ENCODE measurements at regions not wholly inside any gene's neighbourhood (a gene's known extent, or its start where the extent isn't known, plus 50 kb on each side); places are given as distances from the start of the nearest gene placed in this dataset.
"Not testable (repeated sequence)": the region's sequence is repeated elsewhere in the genome, so short reads cannot be mapped to it uniquely, and the experiment has no call there.

DNA sequence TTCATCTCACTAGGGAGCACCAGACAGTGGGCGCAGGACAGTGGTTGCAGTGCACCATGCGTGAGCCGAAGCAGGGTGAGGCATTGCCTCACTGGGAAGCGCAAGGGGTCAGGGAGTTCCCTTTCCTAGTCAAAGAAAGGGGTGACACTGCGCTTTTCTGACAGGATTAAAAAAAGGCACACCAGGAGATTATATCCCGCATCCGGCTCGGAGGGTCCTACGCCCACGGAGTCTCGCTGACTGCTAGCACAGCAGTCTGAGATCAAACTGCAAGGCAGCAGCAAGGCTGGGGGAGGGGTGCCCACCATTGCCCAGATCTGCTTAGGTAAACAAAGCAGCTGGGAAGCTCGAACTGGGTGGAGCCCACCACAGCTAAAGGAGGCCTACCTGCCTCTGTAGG is 1416.7 kb upstream of the C9orf72 start:
- TF ChIP-seq, protein P1, sequence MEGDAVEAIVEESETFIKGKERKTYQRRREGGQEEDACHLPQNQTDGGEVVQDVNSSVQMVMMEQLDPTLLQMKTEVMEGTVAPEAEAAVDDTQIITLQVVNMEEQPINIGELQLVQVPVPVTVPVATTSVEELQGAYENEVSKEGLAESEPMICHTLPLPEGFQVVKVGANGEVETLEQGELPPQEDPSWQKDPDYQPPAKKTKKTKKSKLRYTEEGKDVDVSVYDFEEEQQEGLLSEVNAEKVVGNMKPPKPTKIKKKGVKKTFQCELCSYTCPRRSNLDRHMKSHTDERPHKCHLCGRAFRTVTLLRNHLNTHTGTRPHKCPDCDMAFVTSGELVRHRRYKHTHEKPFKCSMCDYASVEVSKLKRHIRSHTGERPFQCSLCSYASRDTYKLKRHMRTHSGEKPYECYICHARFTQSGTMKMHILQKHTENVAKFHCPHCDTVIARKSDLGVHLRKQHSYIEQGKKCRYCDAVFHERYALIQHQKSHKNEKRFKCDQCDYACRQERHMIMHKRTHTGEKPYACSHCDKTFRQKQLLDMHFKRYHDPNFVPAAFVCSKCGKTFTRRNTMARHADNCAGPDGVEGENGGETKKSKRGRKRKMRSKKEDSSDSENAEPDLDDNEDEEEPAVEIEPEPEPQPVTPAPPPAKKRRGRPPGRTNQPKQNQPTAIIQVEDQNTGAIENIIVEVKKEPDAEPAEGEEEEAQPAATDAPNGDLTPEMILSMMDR (IDR thresholded peaks at IDR 0.05; ENCODE audit: low read depth, low read length, poor library complexity, severe bottlenecking) = not testable (repeated sequence)
- not testable (repeated sequence) for TF ChIP-seq EZH2phosphoT487 (IDR thresholded peaks at IDR 0.05; ENCODE audit: borderline replicate concordance, low read length)

Data from DOHH2 (cell line).